Bronchial epithelial cell (primary cell): ENCODE measurements at regions not wholly inside any gene's neighbourhood (a gene's known extent, or its start where the extent isn't known, plus 50 kb on each side); places are given as distances from the start of the nearest gene placed in this dataset.
A peak's percentile ranks its signal among the peaks of the same experiment; 100 is the strongest.

Source experiments
- DNase-seq: peaks from one replicate; pipeline ENCODE4 v3.0.0-alpha.2; 2010; ENCODE audit warnings: low read depth
- FAIRE-seq: peaks from 2 replicates; lab custom pipeline; 2011; peaks lifted over from hg19 to GRCh38; lab: Jason Lieb, UNC
- H3K27me3 ChIP-seq: 2 replicates; pipeline ENCODE4 v1.5.1; 2011; ENCODE audit warnings: low read length; ENCODE audit not compliant: control insufficient read depth, insufficient read depth
- H3K36me3 ChIP-seq: 2 replicates; pipeline ENCODE4 v1.5.1; 2011; ENCODE audit warnings: low read length; ENCODE audit not compliant: control insufficient read depth, insufficient read depth
- H3K4me3 ChIP-seq: 2 replicates; pipeline ENCODE4 v1.5.1; 2011; ENCODE audit warnings: mild to moderate bottlenecking, low read depth, low read length, control low read depth
- TF ChIP-seq, protein P1 (sequence below): IDR thresholded peaks from 2 replicates; pipeline ENCODE4 v1.5.1; 2011; ENCODE audit warnings: mild to moderate bottlenecking, moderate library complexity, low read length, control low read depth, inconsistent platforms; ENCODE audit not compliant: insufficient read depth, severe bottlenecking

GRCh38 chr1:198903621-198904020 lies 264.8 kb downstream of the PTPRC start:
- Histone ChIP-seq H3K36me3 (peaks cover 7% of the 10 kb centered on the region), H3K4me3 (no peak overlapping the region), H3K27me3 (no peaks in the 10 kb centered on the region)
- no peak for FAIRE-seq
- TF ChIP-seq, protein P1, sequence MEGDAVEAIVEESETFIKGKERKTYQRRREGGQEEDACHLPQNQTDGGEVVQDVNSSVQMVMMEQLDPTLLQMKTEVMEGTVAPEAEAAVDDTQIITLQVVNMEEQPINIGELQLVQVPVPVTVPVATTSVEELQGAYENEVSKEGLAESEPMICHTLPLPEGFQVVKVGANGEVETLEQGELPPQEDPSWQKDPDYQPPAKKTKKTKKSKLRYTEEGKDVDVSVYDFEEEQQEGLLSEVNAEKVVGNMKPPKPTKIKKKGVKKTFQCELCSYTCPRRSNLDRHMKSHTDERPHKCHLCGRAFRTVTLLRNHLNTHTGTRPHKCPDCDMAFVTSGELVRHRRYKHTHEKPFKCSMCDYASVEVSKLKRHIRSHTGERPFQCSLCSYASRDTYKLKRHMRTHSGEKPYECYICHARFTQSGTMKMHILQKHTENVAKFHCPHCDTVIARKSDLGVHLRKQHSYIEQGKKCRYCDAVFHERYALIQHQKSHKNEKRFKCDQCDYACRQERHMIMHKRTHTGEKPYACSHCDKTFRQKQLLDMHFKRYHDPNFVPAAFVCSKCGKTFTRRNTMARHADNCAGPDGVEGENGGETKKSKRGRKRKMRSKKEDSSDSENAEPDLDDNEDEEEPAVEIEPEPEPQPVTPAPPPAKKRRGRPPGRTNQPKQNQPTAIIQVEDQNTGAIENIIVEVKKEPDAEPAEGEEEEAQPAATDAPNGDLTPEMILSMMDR: no peak
- DNase-seq: no peak

- Histone ChIP-seq H3K27me3 (no peaks in the 10 kb centered on the region), H3K36me3 (peaks cover 6% of the 10 kb centered on the region), H3K4me3 (no peak overlapping the region)
- DNase-seq (peak; percentile 50), FAIRE-seq (no peak)
- TF ChIP-seq, protein P1: no peak
These were observed 265.5 kb downstream of the PTPRC start for GRCh38 chr1:198904321-198904720.

- FAIRE-seq: no peak
- TF ChIP-seq, protein P1: no peak
- no peaks in the 10 kb centered on the region for H3K36me3 ChIP-seq
- no peaks in the 10 kb centered on the region for H3K27me3 ChIP-seq
- no peak for DNase-seq
- H3K4me3 ChIP-seq: no peak overlapping the region
These were observed 268.0 kb downstream of the PTPRC start for GRCh38 chr1:198906739-198907422.

GRCh38 chr1:198907423-198907746 lies 268.5 kb downstream of the PTPRC start:
- FAIRE-seq (no peak), DNase-seq (no peak)
- TF ChIP-seq, protein P1: no peak
- Histone ChIP-seq H3K36me3 (no peaks in the 10 kb centered on the region), H3K4me3 (no peak overlapping the region), H3K27me3 (no peaks in the 10 kb centered on the region)

DNA sequence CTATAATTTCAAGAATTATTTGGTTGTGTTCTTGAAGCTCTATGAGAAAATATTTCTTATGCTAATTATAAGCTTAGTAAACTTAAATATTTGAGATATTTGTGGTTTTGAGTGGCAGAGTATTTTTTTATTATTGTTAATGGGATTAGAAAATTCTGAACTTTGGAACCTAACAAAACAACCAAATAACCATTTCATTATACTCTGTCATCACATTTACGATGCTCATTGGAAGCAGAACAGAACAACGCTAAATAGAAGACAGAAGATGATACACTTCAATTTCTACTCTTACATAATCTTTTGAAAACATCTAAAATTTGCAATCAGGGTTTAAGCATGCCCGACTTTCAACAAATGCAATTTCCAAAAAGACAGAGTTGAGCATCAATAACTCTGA lies 270.2 kb downstream of the PTPRC start:
- no peak for DNase-seq
- Histone ChIP-seq H3K4me3 (no peak overlapping the region), H3K36me3 (no peaks in the 10 kb centered on the region), H3K27me3 (no peaks in the 10 kb centered on the region)
- TF ChIP-seq, protein P1: no peak
- no peak for FAIRE-seq

DNA sequence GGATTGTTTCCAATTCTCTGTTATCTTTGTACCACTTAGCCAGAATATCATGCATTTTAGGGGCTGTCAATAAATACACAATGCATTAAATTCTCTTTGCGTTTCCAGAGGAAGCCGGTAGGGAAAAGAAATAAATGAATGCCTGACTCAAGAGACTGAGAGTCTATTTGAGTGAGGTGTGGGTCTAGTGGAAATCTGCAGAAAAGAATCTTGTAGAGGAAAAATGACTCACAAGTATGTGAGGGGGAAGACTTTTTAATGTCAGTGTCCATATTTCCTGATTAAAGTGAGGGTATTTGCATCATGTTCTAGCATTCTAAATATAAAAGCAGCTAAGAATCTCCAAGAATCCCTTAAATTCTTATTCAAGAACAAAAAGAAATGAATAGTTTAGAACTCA lies 271.1 kb downstream of the PTPRC start:
- DNase-seq (no peak), FAIRE-seq (no peak)
- TF ChIP-seq, protein P1: no peak
- no peaks in the 10 kb centered on the region for H3K27me3 ChIP-seq
- no peaks in the 10 kb centered on the region for H3K36me3 ChIP-seq
- H3K4me3 ChIP-seq: no peak overlapping the region
